ENCODE measurements at regions not wholly inside any gene's neighbourhood (a gene's known extent, or its start where the extent isn't known, plus 50 kb on each side); places are given as distances from the start of the nearest gene placed in this dataset.

- Histone ChIP-seq H3K36me3 (ENCODE audit: control insufficient read depth in 2 of 2, insufficient read depth in 2 of 2, low read length in 2 of 2) (no peaks in the 10 kb centered on the region), H3K9ac (ENCODE audit: low read length in 2 of 2) (no peak overlapping the region), H3K27me3 (ENCODE audit: control insufficient read depth in 1 of 2, insufficient read depth in 2 of 2, low read length in 2 of 2) (no peaks in the 10 kb centered on the region), H3K4me1 (ENCODE audit: control insufficient read depth, insufficient read depth, low read length) (no peaks in the 10 kb centered on the region), H3K27ac (ENCODE audit: low read length) (no peak overlapping the region), H3K9me3 (ENCODE audit: control insufficient read depth in 2 of 2, low read length in 2 of 2) (no peaks in the 10 kb centered on the region), H3K4me3 (ENCODE audit: low read length in 2 of 2) (no peak overlapping the region)
These were observed 1767.6 kb upstream of the NUDT12 start for GRCh38 chr5:105330185-105330584.

- Histone ChIP-seq H3K9ac (ENCODE audit: low read length in 2 of 2) (no peak overlapping the region), H3K4me1 (ENCODE audit: control insufficient read depth, insufficient read depth, low read length) (no peaks in the 10 kb centered on the region), H3K4me3 (ENCODE audit: low read length in 2 of 2) (no peak overlapping the region), H3K27ac (ENCODE audit: low read length) (no peak overlapping the region), H3K9me3 (ENCODE audit: control insufficient read depth in 2 of 2, low read length in 2 of 2) (no peaks in the 10 kb centered on the region), H3K36me3 (ENCODE audit: control insufficient read depth in 2 of 2, insufficient read depth in 2 of 2, low read length in 2 of 2) (no peaks in the 10 kb centered on the region), H3K27me3 (ENCODE audit: control insufficient read depth in 1 of 2, insufficient read depth in 2 of 2, low read length in 2 of 2) (no peaks in the 10 kb centered on the region)
These were observed 1742.3 kb upstream of the NUDT12 start for GRCh38 chr5:105304859-105305258.

- Histone ChIP-seq H3K27ac (ENCODE audit: low read length) (no peak overlapping the region), H3K9me3 (ENCODE audit: control insufficient read depth in 2 of 2, low read length in 2 of 2) (no peaks in the 10 kb centered on the region), H3K36me3 (ENCODE audit: control insufficient read depth in 2 of 2, insufficient read depth in 2 of 2, low read length in 2 of 2) (no peaks in the 10 kb centered on the region)
These were observed 1726.4 kb upstream of the NUDT12 start for GRCh38 chr5:105288946-105289345.

GRCh38 chr5:105283134-105283533, 1720.5 kb upstream of the NUDT12 start:
- H3K27ac ChIP-seq (ENCODE audit: low read length) = no peak overlapping the region
- no peaks in the 10 kb centered on the region for H3K36me3 ChIP-seq (ENCODE audit: control insufficient read depth in 2 of 2, insufficient read depth in 2 of 2, low read length in 2 of 2)
- H3K9ac ChIP-seq (ENCODE audit: low read length in 2 of 2) = no peak overlapping the region
- H3K27me3 ChIP-seq (ENCODE audit: control insufficient read depth in 1 of 2, insufficient read depth in 2 of 2, low read length in 2 of 2) = no peaks in the 10 kb centered on the region
- no peak overlapping the region for H3K4me3 ChIP-seq (ENCODE audit: low read length in 2 of 2)
- no peaks in the 10 kb centered on the region for H3K4me1 ChIP-seq (ENCODE audit: control insufficient read depth, insufficient read depth, low read length)
- no peaks in the 10 kb centered on the region for H3K9me3 ChIP-seq (ENCODE audit: control insufficient read depth in 2 of 2, low read length in 2 of 2)

More at GRCh38 chr5:105288946-105289345, 1726.4 kb upstream of the NUDT12 start:
- H3K9ac ChIP-seq (ENCODE audit: low read length in 2 of 2) = no peak overlapping the region
- no peaks in the 10 kb centered on the region for H3K27me3 ChIP-seq (ENCODE audit: control insufficient read depth in 1 of 2, insufficient read depth in 2 of 2, low read length in 2 of 2)
- H3K4me1 ChIP-seq (ENCODE audit: control insufficient read depth, insufficient read depth, low read length) = no peaks in the 10 kb centered on the region
- H3K4me3 ChIP-seq (ENCODE audit: low read length in 2 of 2) = no peak overlapping the region

- Histone ChIP-seq H3K4me3 (ENCODE audit: low read length in 2 of 2) (no peak overlapping the region), H3K9me3 (ENCODE audit: control insufficient read depth in 2 of 2, low read length in 2 of 2) (no peaks in the 10 kb centered on the region), H3K27ac (ENCODE audit: low read length) (no peak overlapping the region), H3K9ac (ENCODE audit: low read length in 2 of 2) (no peak overlapping the region), H3K36me3 (ENCODE audit: control insufficient read depth in 2 of 2, insufficient read depth in 2 of 2, low read length in 2 of 2) (no peaks in the 10 kb centered on the region), H3K27me3 (ENCODE audit: control insufficient read depth in 1 of 2, insufficient read depth in 2 of 2, low read length in 2 of 2) (no peaks in the 10 kb centered on the region), H3K4me1 (ENCODE audit: control insufficient read depth, insufficient read depth, low read length) (no peaks in the 10 kb centered on the region)
These were observed 1711.5 kb upstream of the NUDT12 start for GRCh38 chr5:105274079-105274478.

- Histone ChIP-seq H3K9me3 (ENCODE audit: control insufficient read depth in 2 of 2, low read length in 2 of 2) (no peaks in the 10 kb centered on the region), H3K4me1 (ENCODE audit: control insufficient read depth, insufficient read depth, low read length) (no peaks in the 10 kb centered on the region), H3K9ac (ENCODE audit: low read length in 2 of 2) (no peak overlapping the region), H3K27ac (ENCODE audit: low read length) (no peak overlapping the region), H3K36me3 (ENCODE audit: control insufficient read depth in 2 of 2, insufficient read depth in 2 of 2, low read length in 2 of 2) (no peaks in the 10 kb centered on the region), H3K27me3 (ENCODE audit: control insufficient read depth in 1 of 2, insufficient read depth in 2 of 2, low read length in 2 of 2) (no peaks in the 10 kb centered on the region), H3K4me3 (ENCODE audit: low read length in 2 of 2) (no peak overlapping the region)
These were observed 1700.9 kb upstream of the NUDT12 start for GRCh38 chr5:105263515-105263914.

- H3K9ac ChIP-seq (ENCODE audit: low read length in 2 of 2) = no peak overlapping the region
- no peaks in the 10 kb centered on the region for H3K9me3 ChIP-seq (ENCODE audit: control insufficient read depth in 2 of 2, low read length in 2 of 2)
- H3K36me3 ChIP-seq (ENCODE audit: control insufficient read depth in 2 of 2, insufficient read depth in 2 of 2, low read length in 2 of 2) = no peaks in the 10 kb centered on the region
- no peak overlapping the region for H3K27ac ChIP-seq (ENCODE audit: low read length)
- no peak overlapping the region for H3K4me3 ChIP-seq (ENCODE audit: low read length in 2 of 2)
- no peaks in the 10 kb centered on the region for H3K4me1 ChIP-seq (ENCODE audit: control insufficient read depth, insufficient read depth, low read length)
- H3K27me3 ChIP-seq (ENCODE audit: control insufficient read depth in 1 of 2, insufficient read depth in 2 of 2, low read length in 2 of 2) = no peaks in the 10 kb centered on the region
These were observed 1697.1 kb upstream of the NUDT12 start for GRCh38 chr5:105259581-105260217.

GRCh38 chr5:105238561-105238960, 1676.0 kb upstream of the NUDT12 start:
- Histone ChIP-seq H3K9me3 (ENCODE audit: control insufficient read depth in 2 of 2, low read length in 2 of 2) (no peaks in the 10 kb centered on the region), H3K36me3 (ENCODE audit: control insufficient read depth in 2 of 2, insufficient read depth in 2 of 2, low read length in 2 of 2) (no peaks in the 10 kb centered on the region), H3K27me3 (ENCODE audit: control insufficient read depth in 1 of 2, insufficient read depth in 2 of 2, low read length in 2 of 2) (no peaks in the 10 kb centered on the region), H3K27ac (ENCODE audit: low read length) (no peak overlapping the region), H3K9ac (ENCODE audit: low read length in 2 of 2) (no peak overlapping the region), H3K4me1 (ENCODE audit: control insufficient read depth, insufficient read depth, low read length) (no peaks in the 10 kb centered on the region), H3K4me3 (ENCODE audit: low read length in 2 of 2) (no peak overlapping the region)

GRCh38 chr5:105230516-105231157, 1668.0 kb upstream of the NUDT12 start:
- Histone ChIP-seq H3K36me3 (ENCODE audit: control insufficient read depth in 2 of 2, insufficient read depth in 2 of 2, low read length in 2 of 2) (no peaks in the 10 kb centered on the region), H3K4me1 (ENCODE audit: control insufficient read depth, insufficient read depth, low read length) (no peaks in the 10 kb centered on the region), H3K9me3 (ENCODE audit: control insufficient read depth in 2 of 2, low read length in 2 of 2) (no peaks in the 10 kb centered on the region), H3K9ac (ENCODE audit: low read length in 2 of 2) (no peak overlapping the region), H3K27me3 (ENCODE audit: control insufficient read depth in 1 of 2, insufficient read depth in 2 of 2, low read length in 2 of 2) (no peaks in the 10 kb centered on the region), H3K4me3 (ENCODE audit: low read length in 2 of 2) (no peak overlapping the region), H3K27ac (ENCODE audit: low read length) (no peak overlapping the region)

GRCh38 chr5:105218018-105218417, 1655.4 kb upstream of the NUDT12 start:
- Histone ChIP-seq H3K27me3 (ENCODE audit: control insufficient read depth in 1 of 2, insufficient read depth in 2 of 2, low read length in 2 of 2) (no peaks in the 10 kb centered on the region), H3K4me1 (ENCODE audit: control insufficient read depth, insufficient read depth, low read length) (no peaks in the 10 kb centered on the region), H3K4me3 (ENCODE audit: low read length in 2 of 2) (no peak overlapping the region), H3K36me3 (ENCODE audit: control insufficient read depth in 2 of 2, insufficient read depth in 2 of 2, low read length in 2 of 2) (no peaks in the 10 kb centered on the region), H3K27ac (ENCODE audit: low read length) (no peak overlapping the region), H3K9me3 (ENCODE audit: control insufficient read depth in 2 of 2, low read length in 2 of 2) (no peaks in the 10 kb centered on the region), H3K9ac (ENCODE audit: low read length in 2 of 2) (no peak overlapping the region)

GRCh38 chr5:105213078-105213477, 1650.5 kb upstream of the NUDT12 start:
- Histone ChIP-seq H3K27me3 (ENCODE audit: control insufficient read depth in 1 of 2, insufficient read depth in 2 of 2, low read length in 2 of 2) (no peaks in the 10 kb centered on the region), H3K9me3 (ENCODE audit: control insufficient read depth in 2 of 2, low read length in 2 of 2) (no peaks in the 10 kb centered on the region), H3K4me3 (ENCODE audit: low read length in 2 of 2) (no peak overlapping the region), H3K4me1 (ENCODE audit: control insufficient read depth, insufficient read depth, low read length) (no peaks in the 10 kb centered on the region), H3K36me3 (ENCODE audit: control insufficient read depth in 2 of 2, insufficient read depth in 2 of 2, low read length in 2 of 2) (no peaks in the 10 kb centered on the region), H3K9ac (ENCODE audit: low read length in 2 of 2) (no peak overlapping the region), H3K27ac (ENCODE audit: low read length) (no peak overlapping the region)
